HG03460 (cell line): ENCODE measurements at regions not wholly inside any gene's neighbourhood (a gene's known extent, or its start where the extent isn't known, plus 50 kb on each side); places are given as distances from the start of the nearest gene placed in this dataset.
A peak's percentile ranks its signal among the peaks of the same experiment; 100 is the strongest.

ENCODE experiments used
- ATAC-seq: cut with Tn5 transposase; IDR thresholded peaks from one replicate; pipeline ENCODE4 v1.9.1; 2021; ENCODE audit not compliant: unreplicated experiment

GRCh38 chr14:86057018-86057667 is 527.2 kb downstream of the FLRT2 start:
- no peak for ATAC-seq

- no peak for ATAC-seq
Observed at GRCh38 chr14:86055512-86056075, 525.6 kb downstream of the FLRT2 start.

GRCh38 chr14:86052868-86053267 is 522.9 kb downstream of the FLRT2 start:
- ATAC-seq: no peak

- ATAC-seq: no peak
Observed at GRCh38 chr14:86050757-86051156, 520.8 kb downstream of the FLRT2 start.

GRCh38 chr14:86050072-86050683 is 520.2 kb downstream of the FLRT2 start:
- ATAC-seq: no peak

GRCh38 chr14:86039176-86039575 is 509.2 kb downstream of the FLRT2 start:
- no peak for ATAC-seq

- ATAC-seq: peak; percentile 85
Observed at GRCh38 chr14:86038387-86039042, 508.6 kb downstream of the FLRT2 start.

- ATAC-seq: peak; percentile 76
Observed at GRCh38 chr14:86035882-86036281, 505.9 kb downstream of the FLRT2 start.

- no peak for ATAC-seq
Observed at GRCh38 chr14:86027990-86028389, 498.0 kb downstream of the FLRT2 start.

GRCh38 chr14:86027144-86027543 is 497.2 kb downstream of the FLRT2 start:
- no peak for ATAC-seq

GRCh38 chr14:86022031-86022629 is 492.2 kb downstream of the FLRT2 start:
- no peak for ATAC-seq

- ATAC-seq: no peak
Observed at GRCh38 chr14:86020841-86021240, 490.9 kb downstream of the FLRT2 start.

GRCh38 chr14:86015941-86016340 is 486.0 kb downstream of the FLRT2 start:
- no peak for ATAC-seq

- no peak for ATAC-seq
Observed at GRCh38 chr14:86015511-86015910, 485.6 kb downstream of the FLRT2 start.

GRCh38 chr14:86013641-86014040 is 483.7 kb downstream of the FLRT2 start:
- ATAC-seq: no peak

- no peak for ATAC-seq
Observed at GRCh38 chr14:86012461-86012860, 482.5 kb downstream of the FLRT2 start.

- ATAC-seq: no peak
Observed at GRCh38 chr14:86003998-86004397, 474.1 kb downstream of the FLRT2 start.

GRCh38 chr14:85996551-85996950 is 466.6 kb downstream of the FLRT2 start:
- no peak for ATAC-seq

- no peak for ATAC-seq
Observed at GRCh38 chr14:85991156-85991555, 461.2 kb downstream of the FLRT2 start.

GRCh38 chr14:85987907-85988306 is 458.0 kb downstream of the FLRT2 start:
- ATAC-seq: no peak

GRCh38 chr14:85987292-85987691 is 457.3 kb downstream of the FLRT2 start:
- no peak for ATAC-seq
